ENCODE measurements at regions not wholly inside any gene's neighbourhood (a gene's known extent, or its start where the extent isn't known, plus 50 kb on each side); places are given as distances from the start of the nearest gene placed in this dataset.

DNA sequence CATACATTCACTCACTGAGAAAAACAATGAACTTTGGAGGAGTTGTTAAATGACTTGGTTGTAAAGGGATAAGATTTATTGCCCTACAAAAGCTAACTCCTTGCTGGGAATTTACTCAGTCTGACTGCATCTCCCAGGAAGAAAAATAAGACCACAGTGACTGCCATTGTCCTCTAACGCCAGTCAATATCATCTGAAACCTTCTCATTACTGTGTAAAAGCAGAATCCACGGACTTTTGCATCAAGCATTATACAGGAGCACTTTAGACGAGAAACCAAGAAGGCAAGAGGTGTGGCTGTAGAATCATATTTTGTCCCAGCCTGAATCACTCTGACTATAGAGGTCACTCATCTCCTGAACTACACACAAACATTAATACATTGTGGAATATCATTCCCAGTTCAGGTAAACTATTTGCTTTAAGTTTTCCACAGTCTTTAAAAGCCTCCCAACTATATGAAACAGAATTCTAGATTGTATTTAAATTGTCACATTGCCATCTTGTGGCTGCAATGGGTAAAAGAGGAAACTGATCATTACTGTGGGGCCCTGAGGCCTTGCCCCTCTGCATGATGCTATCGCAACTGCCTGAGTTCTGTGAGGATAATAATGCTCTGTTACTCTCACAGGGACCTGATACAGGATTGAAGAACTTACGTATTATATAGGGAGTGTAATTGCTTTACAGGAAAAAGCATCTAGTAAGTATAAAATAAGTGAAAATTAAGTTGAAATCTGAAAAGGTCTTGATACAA lies 142.9 kb downstream of the SLCO4C1 start (continued):
- TF ChIP-seq CBX8 (IDR thresholded peaks at IDR 0.05; ENCODE audit: borderline replicate concordance, low read depth, low read length), result no peak

All from H1 (cell line).